NCI-H1417 treated with DMSO at 0.1 percent for 48 hours (cell line): ENCODE measurements at regions not wholly inside any gene's neighbourhood (a gene's known extent, or its start where the extent isn't known, plus 50 kb on each side); places are given as distances from the start of the nearest gene placed in this dataset.
A peak's percentile ranks its signal among the peaks of the same experiment; 100 is the strongest.

Experiments
- DNase-seq: peaks from one replicate; lab custom pipeline; 2025; lab: John Stamatoyannopoulos, UW

DNA sequence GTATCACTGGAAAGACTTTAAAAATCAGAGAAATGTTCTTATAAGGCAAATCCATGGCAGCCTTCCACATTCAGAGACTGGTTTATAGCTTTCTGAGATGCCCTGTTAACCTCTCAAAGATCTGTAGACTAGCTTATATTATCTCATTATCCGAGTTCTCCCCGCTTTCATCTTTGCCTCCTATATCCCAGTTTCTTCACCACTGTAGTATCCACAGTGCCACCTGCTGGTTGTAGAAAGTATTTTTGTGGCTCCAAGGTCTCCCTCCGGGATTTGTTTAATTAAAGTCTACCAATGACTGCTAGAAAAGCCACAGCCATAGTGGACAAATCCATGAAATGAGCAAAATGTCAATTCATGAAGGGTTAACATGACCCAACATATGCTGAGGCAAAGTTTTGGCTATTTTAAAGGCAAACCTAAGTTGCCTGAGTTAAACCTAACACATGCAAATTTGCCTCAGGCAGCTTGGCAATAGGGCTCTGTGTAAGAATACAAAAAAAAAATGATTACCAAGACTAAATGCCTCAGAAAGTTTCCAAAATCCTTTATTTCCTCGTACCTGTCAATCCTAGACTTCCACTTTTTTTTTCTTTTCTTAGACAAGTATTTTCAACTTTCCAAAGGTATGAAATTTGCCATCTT is 218.8 kb upstream of the BMP4 start:
- DNase-seq = peak; percentile 40

DNA sequence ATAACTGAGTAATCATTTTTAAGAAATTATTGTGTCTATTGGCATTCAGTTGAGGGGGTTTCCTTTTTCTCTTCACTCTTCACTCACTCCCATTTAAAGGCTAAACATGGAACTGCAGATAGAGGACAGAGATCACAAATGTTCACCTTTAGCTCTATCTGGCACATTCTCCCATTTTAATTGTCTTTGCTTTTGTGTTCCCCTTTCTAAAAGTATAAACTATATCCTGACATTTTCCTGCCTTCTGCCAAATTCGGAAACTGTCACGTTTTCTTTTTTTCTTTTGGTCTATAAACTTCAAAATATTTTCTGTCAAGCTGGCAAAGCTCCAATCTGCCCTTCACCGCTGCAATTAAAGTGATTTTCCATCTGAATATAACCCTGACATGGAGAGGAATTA is 219.8 kb upstream of the CDKN3 start:
- no peak for DNase-seq

GRCh38 chr14:54177641-54178621 is 218.9 kb upstream of the CDKN3 start:
- no peak for DNase-seq

DNA sequence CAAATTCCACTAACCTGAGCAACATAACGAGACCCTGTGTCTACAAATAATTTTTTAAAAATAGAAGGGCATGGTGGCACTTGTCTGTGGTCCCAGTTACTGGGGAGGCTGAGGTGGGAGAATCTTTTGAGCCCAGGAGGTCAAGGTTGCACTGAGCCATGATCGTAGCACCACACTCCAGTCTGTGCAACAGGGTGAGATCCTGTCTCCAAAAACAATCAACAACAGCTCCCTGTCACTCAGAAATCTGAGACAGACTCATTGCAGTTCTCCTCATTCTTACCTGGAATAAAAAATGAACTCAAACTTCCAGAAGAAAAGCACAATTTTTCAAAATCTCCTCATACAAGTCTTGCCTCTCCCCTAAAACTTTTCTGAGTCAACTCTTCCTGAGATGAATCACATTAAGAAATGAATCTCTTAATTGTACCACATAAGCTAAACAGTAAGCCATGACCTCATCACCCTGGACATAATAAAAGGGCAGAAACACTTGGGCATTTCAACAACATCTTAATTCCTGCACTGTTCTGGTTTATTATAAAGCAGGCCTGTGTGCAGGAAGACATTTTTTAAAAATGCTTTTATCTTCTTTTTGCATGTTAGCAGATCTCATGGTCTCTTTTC is 214.3 kb upstream of the CDKN3 start:
- DNase-seq = no peak

DNA sequence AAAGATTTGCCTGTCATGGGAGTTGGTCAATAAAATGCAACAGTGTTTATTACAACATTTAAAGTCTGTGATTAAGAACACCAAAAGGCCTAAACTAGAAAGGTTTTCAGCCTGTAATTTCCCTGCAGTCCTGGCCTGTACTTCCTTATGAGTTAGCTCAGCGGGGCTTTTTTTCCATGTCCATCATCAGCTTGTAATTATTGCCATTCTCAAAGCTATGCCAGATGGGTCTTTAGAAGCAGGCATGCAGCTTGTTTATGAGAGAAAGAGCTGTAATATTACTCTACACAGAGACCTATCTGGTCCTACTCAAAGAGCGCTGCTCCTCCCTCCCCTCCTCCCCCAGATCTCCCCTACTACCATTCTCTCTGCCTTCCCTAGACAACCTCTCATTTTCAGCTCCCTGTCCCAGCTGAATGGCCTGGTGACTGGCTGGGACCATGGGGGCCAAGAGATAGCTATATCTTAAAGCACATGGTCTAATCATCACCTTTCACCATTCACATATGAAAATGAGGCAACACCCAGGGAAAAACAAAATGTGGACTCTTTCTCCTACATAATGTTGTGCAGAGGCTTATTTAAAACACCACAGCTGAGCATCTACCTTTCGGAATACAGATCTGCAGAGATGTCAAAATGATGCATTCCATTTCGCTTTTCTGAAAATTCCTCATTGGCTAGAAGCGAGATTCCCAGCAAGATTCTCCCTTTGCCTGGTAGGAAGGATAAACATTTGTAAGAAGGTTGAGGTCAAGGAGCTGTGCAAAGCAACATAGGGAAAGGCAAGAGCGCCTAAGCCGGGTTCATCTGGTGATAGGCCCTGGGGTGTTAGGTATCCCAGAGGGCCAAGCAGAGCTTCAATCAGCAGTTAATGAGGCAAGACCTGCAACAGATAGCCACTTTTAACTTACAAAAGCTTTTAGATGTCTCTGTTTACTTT is 209.7 kb upstream of the CDKN3 start:
- DNase-seq = no peak

- DNase-seq = no peak
Measured at GRCh38 chr14:54188064-54188666, 208.6 kb upstream of the CDKN3 start.

- no peak for DNase-seq
Measured at GRCh38 chr14:54189333-54189732, 207.5 kb upstream of the CDKN3 start.

GRCh38 chr14:54189748-54190354 is 207.0 kb upstream of the CDKN3 start:
- no peak for DNase-seq

- no peak for DNase-seq
Measured at GRCh38 chr14:54191846-54192245, 205.0 kb upstream of the CDKN3 start.

GRCh38 chr14:54192610-54193009 is 204.2 kb upstream of the CDKN3 start:
- no peak for DNase-seq

GRCh38 chr14:54193871-54194270 is 202.9 kb upstream of the CDKN3 start:
- DNase-seq = no peak

GRCh38 chr14:54194501-54194900 is 202.3 kb upstream of the CDKN3 start:
- DNase-seq = no peak

DNA sequence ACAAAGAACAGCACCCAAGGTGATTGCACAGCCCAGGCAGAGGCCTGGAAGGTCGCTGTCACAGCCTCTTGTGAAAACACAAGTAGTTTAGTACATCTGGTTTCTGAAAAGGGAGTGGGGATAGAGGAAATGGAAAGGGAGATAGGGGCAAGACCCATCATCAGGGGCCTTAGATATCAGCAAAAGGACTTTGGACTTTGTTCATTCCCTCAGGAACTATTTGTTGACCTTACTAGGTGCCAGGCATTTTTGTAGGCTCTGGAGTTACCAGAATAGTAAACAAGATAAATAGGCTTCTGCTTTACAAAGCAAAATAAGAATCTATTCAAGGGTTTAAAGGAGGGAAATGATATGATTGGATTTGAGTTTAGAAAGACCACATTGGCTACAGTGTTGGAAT is 199.4 kb upstream of the CDKN3 start:
- DNase-seq = no peak

DNA sequence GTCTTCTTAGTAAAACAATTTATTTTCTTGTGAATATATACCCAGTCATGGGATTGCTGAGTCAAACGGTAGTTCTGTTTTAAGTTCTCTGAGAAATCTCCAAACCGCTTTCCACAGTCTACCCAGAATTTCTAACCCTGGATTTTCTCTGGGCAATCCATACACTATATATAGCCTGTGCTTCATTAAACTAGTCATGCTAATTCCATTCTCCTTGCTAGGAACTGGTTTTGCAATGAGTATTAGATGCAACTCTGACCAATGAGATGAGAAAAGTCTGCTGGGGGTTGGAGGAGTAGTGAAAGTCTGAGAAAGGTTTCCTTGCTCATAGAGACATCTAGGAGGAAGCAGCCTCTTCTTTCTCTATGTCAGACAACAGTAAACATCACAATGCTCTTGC is 196.1 kb upstream of the CDKN3 start:
- DNase-seq = no peak

DNA sequence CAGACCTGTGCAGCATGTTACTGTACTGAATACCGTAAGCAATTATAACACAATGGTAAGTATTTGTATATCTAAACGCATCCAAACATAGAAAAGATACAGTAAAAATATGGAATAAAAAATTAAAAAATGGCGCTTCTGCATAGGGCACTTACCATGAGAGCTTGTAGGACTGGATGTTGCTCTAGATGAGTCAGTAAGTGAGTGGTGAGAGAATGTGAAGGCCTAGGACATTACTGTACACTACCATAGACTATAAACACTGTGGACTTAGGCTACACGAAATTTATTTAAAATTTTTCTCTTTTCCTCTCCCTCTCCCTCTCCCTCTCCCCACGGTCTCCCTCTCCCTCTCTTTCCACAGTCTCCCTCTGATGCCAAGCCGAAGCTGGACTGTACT is 194.5 kb upstream of the CDKN3 start:
- DNase-seq = no peak

GRCh38 chr14:54206516-54206915 is 190.3 kb upstream of the CDKN3 start:
- DNase-seq = no peak

GRCh38 chr14:54207075-54207474 is 189.7 kb upstream of the CDKN3 start:
- DNase-seq = no peak

GRCh38 chr14:54207476-54208462 is 189.0 kb upstream of the CDKN3 start:
- DNase-seq = no peak

DNA sequence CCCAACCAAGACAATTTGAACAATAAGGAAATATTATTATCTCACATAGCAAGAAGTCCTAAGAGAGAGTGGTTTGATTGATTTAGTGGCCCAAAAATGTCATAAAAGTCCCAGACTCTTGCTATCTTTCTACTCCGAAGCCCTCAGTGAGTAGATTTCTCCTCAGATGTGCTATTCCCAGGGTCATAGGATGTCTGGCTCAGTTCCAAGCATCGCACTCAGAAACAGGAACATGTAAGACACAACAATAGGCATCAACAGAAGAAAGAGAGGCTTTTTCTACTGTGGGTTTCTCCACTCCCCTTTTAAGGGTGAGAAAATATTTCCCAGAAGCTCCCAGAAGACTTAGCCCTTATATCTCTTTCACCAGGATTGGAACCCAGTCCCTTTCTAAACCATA is 188.1 kb upstream of the CDKN3 start:
- DNase-seq = no peak
